IPS DF 6.9 (cell line): ENCODE measurements at regions not wholly inside any gene's neighbourhood (a gene's known extent, or its start where the extent isn't known, plus 50 kb on each side); places are given as distances from the start of the nearest gene placed in this dataset.

Experiments
- DNase-seq: peaks from one replicate; pipeline ENCODE4 v3.0.0-alpha.2; 2013; ENCODE audit warnings: low read depth, low spot score
- H3K27ac ChIP-seq: one replicate; pipeline ENCODE4 v1.5.1; 2013; ENCODE audit warnings: low read length, control low read depth
- H3K27me3 ChIP-seq: 2 replicates; pipeline ENCODE4 v1.6.1; 2013; ENCODE audit warnings: mild to moderate bottlenecking, low read length; ENCODE audit not compliant: control insufficient read depth, insufficient read depth
- H3K36me3 ChIP-seq: 2 replicates; pipeline ENCODE4 v1.6.1; 2013; ENCODE audit warnings: low read length; ENCODE audit not compliant: control insufficient read depth, insufficient read depth
- H3K4me1 ChIP-seq: 2 replicates; pipeline ENCODE4 v1.6.1; 2013; ENCODE audit warnings: low read length; ENCODE audit not compliant: control insufficient read depth, insufficient read depth
- H3K4me3 ChIP-seq: 2 replicates; pipeline ENCODE4 v1.5.1; 2013; ENCODE audit warnings: mild to moderate bottlenecking, low read length
- H3K9me3 ChIP-seq: 2 replicates; pipeline ENCODE4 v1.6.1; 2013; ENCODE audit warnings: low read length, inconsistent platforms; ENCODE audit not compliant: control insufficient read depth, insufficient read depth
- WGBS: extraction: QIAGEN DNeasy Blood & Tissue Kit; methylation state at CpG from one replicate; pipeline ENCODE4 v1.1.7; 2013; ENCODE audit warnings: mixed read lengths, missing lambda C conversion rate; ENCODE audit not compliant: insufficient read length, insufficient coverage; 5-methylcytosine and 5-hydroxymethylcytosine counted together

DNA sequence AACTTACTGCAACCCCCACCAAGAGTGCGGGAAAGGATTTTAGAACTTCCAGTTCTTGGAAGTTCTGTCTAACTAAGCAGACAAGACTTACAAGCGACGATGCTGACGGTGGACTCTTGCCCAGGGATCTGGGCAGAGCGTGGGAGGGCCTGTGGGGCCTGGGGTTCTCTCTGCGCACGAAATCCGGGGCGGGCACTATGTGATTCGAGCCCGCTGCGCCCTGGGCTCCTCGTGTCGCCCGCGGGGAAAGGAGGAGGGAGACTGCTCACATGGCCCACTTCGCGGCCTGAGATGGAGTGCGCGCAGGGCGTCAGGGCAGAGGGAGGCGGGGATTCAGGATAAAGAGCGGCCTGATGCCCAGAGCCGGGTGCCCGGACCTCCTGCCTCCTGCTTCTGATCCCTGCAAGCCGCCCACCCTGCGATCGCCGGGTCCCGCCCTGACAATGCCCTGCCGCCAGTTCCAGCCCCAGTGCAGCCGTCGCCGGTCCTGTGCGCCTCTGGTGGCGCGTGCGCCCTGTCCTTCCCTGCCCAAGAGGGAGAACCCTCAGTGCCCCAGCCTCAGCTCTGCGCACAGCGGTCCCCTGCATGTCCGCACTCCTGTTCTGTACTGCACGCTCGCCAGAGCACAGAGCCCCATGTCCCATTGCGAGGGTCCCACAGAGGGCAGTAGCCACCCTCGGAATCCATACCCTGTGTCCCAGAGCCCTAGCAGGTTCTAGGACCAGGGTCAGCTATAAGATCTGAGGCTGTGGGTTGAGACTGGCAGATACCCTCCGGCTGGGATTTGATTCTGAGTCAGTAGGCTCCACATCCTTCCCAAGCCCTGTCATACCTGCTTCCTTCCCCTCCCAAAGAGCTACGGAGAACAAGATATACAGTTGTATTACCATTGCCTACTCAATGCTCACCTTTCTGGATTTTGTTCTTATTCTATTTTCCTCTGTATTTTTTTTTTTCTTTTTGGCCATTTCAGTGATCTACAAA, 99.4 kb upstream of the TMEM106B start:
- Histone ChIP-seq H3K36me3 (no peaks in the 10 kb centered on the region), H3K9me3 (no peaks in the 10 kb centered on the region), H3K4me1 (no peaks in the 10 kb centered on the region), H3K27ac (no peak overlapping the region), H3K27me3 (no peaks in the 10 kb centered on the region; the same call in 1 of the 2 replicates), H3K4me3 (peak overlapping the region; percentile 22; the same call in 1 of the 2 replicates)
- no CpG with 5 or more reads among the region's 47 CpGs for WGBS
- no peak for DNase-seq

DNA sequence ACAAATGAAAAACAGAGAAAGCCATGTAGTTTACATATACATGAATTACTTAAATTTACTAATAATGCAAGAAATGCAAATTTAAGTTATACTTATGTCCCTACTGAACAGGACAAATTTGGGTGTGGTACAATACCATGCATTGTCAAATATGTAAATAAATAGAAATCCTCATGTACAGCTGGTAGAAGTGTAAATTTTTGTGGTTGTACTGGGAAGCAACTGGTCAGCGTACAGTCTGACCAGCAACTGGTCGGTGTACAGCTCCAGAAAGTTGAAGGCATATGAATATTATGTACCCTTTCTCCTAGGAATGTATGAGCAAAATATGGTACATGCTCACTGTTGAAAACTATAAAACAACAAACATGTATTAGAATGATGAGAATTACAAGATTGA, 93.9 kb upstream of the TMEM106B start:
- Histone ChIP-seq H3K27me3 (no peaks in the 10 kb centered on the region), H3K36me3 (no peaks in the 10 kb centered on the region), H3K27ac (no peak overlapping the region), H3K4me1 (no peaks in the 10 kb centered on the region), H3K9me3 (no peaks in the 10 kb centered on the region), H3K4me3 (no peak overlapping the region)
- DNase-seq: no peak
- no CpG with 5 or more reads among the region's 2 CpGs for WGBS

GRCh38 chr7:12119620-12120303, 91.3 kb upstream of the TMEM106B start:
- no peaks in the 10 kb centered on the region for H3K36me3 ChIP-seq
- H3K27me3 ChIP-seq: no peaks in the 10 kb centered on the region
- no peaks in the 10 kb centered on the region for H3K9me3 ChIP-seq
- no peak for DNase-seq
- H3K4me1 ChIP-seq: no peaks in the 10 kb centered on the region
- no peak overlapping the region for H3K27ac ChIP-seq
- no CpG with 5 or more reads among the region's 4 CpGs for WGBS
- H3K4me3 ChIP-seq: no peak overlapping the region

DNA sequence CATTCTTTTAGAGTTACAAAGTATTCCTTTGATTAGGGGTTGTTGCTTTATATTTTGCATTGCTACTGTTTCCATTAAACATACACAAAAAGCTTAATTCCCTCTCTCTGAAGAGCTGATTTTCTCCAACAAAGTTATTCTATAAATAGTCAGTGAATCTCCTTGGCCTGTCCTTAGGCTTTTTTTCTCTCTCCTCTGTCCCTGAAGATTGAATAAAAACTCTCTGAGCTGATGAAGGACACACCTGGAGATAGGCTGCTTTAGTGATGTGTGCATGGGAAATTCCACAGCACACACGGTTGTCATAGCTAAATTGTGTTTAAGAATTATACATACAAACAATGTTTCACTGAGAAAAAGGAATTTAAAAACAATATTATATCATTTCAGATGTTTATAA, 90.5 kb upstream of the TMEM106B start:
- WGBS: no CpG with 5 or more reads among the region's 1 CpG
- Histone ChIP-seq H3K4me1 (no peaks in the 10 kb centered on the region), H3K36me3 (no peaks in the 10 kb centered on the region), H3K27me3 (no peaks in the 10 kb centered on the region), H3K9me3 (no peaks in the 10 kb centered on the region), H3K4me3 (no peak overlapping the region), H3K27ac (no peak overlapping the region)
- no peak for DNase-seq

DNA sequence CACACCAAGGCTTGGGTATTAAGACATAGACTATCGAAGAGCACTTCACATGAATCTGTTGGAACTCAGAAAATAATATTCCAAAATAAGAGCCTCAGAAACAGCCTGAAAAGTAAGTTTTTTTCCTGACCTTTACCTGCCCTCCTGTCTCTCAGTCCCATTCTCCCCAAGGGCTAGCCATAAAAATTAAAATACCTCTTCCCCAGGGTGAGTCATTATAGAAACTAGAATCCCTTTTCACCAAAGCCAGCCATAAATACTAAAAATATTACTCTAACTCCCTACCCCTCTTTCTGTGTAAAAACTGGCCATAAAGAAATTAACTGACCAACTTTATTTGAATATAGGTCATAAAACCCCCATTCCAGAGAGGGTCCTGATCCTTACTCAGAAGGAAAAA, 87.9 kb upstream of the TMEM106B start:
- no peak for DNase-seq
- whole genome bisulfite sequencing: no CpG with 5 or more reads among the region's 1 CpG
- Histone ChIP-seq H3K27me3 (no peaks in the 10 kb centered on the region), H3K4me3 (no peak overlapping the region), H3K27ac (no peak overlapping the region), H3K9me3 (no peaks in the 10 kb centered on the region), H3K4me1 (no peaks in the 10 kb centered on the region), H3K36me3 (no peaks in the 10 kb centered on the region)

DNA sequence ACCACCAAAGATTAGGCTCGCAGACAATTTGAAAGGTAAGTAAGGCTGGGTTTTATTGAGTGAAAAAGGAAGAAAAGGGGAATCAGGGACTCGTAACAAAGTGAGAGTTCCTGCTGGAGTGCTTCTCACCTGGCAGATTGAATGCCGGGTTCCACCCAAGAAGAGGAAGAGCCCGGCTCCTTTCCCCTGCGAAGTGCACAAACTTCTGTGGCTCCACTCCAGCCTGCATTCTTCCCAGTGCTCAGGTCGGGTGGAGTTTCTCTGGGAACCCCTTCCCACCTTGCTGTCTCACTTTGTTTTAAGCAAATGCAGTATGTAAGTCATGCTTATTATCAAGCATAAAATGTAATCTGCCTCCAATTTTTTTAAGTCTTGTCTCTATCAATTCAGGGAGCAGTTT, 87.1 kb upstream of the TMEM106B start:
- no CpG with 5 or more reads among the region's 6 CpGs for WGBS
- H3K9me3 ChIP-seq: no peaks in the 10 kb centered on the region
- DNase-seq: no peak
- no peaks in the 10 kb centered on the region for H3K4me1 ChIP-seq
- no peaks in the 10 kb centered on the region for H3K36me3 ChIP-seq
- H3K4me3 ChIP-seq: no peak overlapping the region
- H3K27me3 ChIP-seq: no peaks in the 10 kb centered on the region
- H3K27ac ChIP-seq: no peak overlapping the region

GRCh38 chr7:12127455-12127854, 83.6 kb upstream of the TMEM106B start:
- DNase-seq: no peak
- no peaks in the 10 kb centered on the region for H3K9me3 ChIP-seq
- no peaks in the 10 kb centered on the region for H3K27me3 ChIP-seq
- H3K4me1 ChIP-seq: no peaks in the 10 kb centered on the region
- no peaks in the 10 kb centered on the region for H3K36me3 ChIP-seq
- no peak overlapping the region for H3K4me3 ChIP-seq
- no peak overlapping the region for H3K27ac ChIP-seq

- Histone ChIP-seq H3K4me1 (no peaks in the 10 kb centered on the region), H3K27ac (no peak overlapping the region), H3K27me3 (no peaks in the 10 kb centered on the region), H3K9me3 (no peaks in the 10 kb centered on the region), H3K36me3 (no peaks in the 10 kb centered on the region), H3K4me3 (no peak overlapping the region)
- DNase-seq: no peak
These were observed 80.5 kb upstream of the TMEM106B start for GRCh38 chr7:12130609-12131008.

DNA sequence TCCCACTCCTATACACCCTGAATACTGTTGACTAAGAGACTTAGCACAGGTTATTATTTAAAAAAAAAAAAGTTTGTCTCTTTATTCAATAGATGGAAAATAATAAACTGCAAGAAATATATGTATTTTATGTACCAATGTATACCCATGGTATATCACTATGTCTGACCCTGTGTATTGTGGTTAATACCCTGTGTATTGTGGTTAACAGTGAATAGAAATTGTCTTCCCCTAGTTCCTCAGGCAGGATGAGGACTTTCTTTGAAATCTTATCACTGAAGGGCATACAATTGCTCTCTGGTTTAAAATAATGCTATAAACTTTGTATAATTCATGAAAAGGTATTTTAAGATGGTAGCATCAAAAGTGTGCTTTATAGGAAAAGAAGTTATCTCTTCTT, 80.0 kb upstream of the TMEM106B start:
- no peaks in the 10 kb centered on the region for H3K36me3 ChIP-seq
- H3K9me3 ChIP-seq: no peaks in the 10 kb centered on the region
- no peak overlapping the region for H3K4me3 ChIP-seq
- H3K27me3 ChIP-seq: no peaks in the 10 kb centered on the region
- no peak for DNase-seq
- H3K4me1 ChIP-seq: no peaks in the 10 kb centered on the region
- no peak overlapping the region for H3K27ac ChIP-seq

GRCh38 chr7:12133865-12134264, 77.2 kb upstream of the TMEM106B start:
- H3K4me1 ChIP-seq: no peaks in the 10 kb centered on the region
- H3K27me3 ChIP-seq: no peaks in the 10 kb centered on the region
- no peak overlapping the region for H3K4me3 ChIP-seq
- no peak overlapping the region for H3K27ac ChIP-seq
- H3K9me3 ChIP-seq: no peaks in the 10 kb centered on the region
- no peaks in the 10 kb centered on the region for H3K36me3 ChIP-seq
- DNase-seq: no peak

DNA sequence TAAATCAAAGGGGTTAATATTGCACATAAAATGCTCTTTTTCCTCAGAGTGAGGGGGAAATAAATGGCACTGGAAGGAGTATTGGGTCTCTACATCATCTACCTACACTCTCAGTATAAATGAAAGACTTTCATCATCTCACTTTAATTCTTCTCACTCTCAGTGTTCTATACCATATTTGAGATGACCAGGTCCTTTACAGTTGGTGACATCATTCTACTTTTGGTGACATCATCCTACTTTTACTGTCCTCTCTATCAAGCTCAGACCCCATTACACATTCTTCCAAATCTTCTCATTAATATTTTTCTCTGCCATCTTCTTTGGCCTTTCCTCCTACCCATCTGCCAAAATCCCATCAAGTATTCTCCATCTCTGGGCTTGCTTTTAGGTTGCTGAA, 74.6 kb upstream of the TMEM106B start:
- no peaks in the 10 kb centered on the region for H3K9me3 ChIP-seq
- no peak for DNase-seq
- H3K4me3 ChIP-seq: no peak overlapping the region
- H3K4me1 ChIP-seq: no peaks in the 10 kb centered on the region
- no peaks in the 10 kb centered on the region for H3K36me3 ChIP-seq
- no peak overlapping the region for H3K27ac ChIP-seq
- H3K27me3 ChIP-seq: no peaks in the 10 kb centered on the region
